Stimulated activated CD8-positive, alpha-beta memory T cell treated with anti-CD3 and anti-CD28 coated beads, Interleukin-15, amount 100 ng/mL, for 1 hour (primary cell): ENCODE measurements at regions not wholly inside any gene's neighbourhood (a gene's known extent, or its start where the extent isn't known, plus 50 kb on each side); places are given as distances from the start of the nearest gene placed in this dataset.
"Not testable (repeated sequence)": the region's sequence is repeated elsewhere in the genome, so short reads cannot be mapped to it uniquely, and the experiment has no call there.

ENCODE experiments used
- DNase-seq: peaks from one replicate; pipeline ENCODE4 v3.0.0-alpha.2; 2020; ENCODE audit warnings: low read depth

DNA sequence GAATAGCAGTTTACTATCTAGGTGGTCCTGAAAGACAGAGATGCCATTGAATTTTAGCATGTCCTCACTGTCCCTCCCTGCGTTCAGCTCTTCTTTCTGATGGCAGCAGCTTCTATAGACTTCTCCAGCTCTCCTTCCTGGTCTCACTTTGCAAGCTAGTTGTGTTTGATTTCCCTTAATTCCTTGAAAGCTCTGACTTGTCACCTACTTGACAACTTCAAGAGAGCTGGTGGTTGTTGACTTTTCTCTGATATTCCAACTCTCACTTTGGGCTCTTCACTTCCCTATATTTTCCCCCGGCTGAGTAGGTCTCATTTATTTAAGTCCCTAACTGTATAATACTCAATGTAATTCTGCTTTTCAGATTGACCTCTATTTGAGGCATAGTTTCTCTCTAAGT lies 1825.0 kb upstream of the RAG2 start:
- no peak for DNase-seq

DNA sequence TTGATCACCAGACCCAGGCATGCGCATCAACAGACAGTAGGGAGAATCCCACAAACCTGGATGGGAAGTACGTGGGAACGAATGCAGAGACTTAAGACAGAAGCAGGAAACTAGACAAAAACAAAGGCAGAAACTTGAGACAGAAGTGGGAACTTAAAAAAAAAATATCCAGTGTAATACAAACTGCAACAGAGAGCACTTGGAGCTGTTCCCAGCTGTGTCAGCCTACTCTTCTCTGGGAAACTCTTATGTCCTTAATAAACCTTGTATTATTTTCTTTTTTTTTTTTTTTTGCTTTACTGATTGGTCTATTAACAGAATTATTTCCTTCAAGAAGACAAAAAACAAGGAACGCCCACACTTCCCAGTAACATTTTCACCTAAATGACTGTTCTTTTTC lies 1818.1 kb upstream of the RAG2 start:
- no peak for DNase-seq

DNA sequence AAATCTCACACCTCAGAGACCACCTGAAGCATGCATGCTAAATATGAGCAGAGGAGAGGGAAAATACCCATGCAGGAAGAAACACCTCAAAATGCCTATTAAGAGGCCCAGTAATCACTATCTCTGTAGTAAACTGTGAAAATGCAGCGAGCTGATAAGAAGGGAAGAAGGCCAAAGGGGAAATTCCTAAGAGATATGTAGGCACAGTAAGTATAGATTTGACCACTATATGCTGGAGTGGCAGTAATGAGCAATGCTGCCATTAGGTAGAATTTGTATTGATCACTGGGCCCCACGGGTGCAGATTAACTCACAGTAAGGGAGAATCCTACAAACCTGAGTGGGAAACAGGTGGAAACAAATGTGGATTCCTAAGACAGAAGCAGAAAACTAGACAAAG lies 1813.1 kb upstream of the RAG2 start:
- DNase-seq, result no peak

DNA sequence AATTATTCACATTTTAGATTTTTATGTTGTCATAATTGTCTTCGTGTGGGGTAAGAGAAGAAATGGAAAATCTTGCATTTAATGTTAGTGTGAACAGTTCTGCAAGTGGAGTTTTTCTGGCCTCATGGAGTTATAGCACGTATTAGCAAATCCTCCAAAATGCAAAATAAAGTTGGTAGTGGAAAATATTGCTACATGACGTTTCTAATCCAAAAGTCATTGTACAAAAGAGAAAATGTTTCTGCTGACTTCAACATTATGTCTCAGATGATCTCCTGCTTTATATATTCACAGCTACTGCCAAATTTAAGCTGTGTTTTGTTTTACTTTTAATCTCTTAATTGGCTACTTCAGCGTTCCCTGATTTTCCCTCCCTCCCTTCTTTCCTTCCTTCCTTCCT lies 1804.0 kb upstream of the RAG2 start:
- no peak for DNase-seq

DNA sequence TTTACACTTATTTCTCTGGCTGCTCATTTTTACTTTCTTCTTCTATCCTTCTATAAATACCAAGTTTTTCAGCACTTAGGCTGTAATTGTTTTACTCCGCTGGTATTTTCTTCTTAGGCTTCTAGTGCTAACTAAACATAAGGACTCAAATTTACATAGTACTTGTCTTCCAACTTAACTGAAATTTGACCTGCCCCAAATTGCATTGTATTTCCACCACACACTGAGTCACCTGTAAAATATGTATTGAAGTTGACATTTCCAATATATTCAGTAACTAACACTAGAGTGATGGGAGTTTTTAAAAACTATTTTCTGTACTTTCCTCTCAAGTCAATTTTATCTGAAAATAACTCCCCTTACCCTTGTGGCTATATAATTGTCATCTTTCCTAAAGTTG lies 1794.1 kb upstream of the RAG2 start:
- DNase-seq, result no peak

DNA sequence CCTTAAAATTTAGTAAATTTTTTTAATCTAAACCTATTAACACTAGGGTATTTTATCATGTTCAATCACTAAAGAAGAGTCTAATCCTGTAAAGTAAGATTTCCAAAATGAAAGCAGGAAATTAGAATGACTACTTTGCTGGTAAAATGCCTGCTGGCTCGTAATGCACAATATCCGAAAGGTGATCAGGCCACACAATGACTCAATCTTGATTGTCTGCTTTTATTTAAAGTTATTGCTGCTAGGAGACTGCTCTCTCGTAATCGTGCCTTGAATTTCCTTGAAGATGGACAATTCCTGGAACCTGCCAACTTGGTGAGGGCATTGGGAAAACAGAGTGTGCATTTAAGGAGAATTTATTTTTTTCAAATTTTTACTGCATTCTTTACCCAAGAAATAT lies 1786.5 kb upstream of the RAG2 start:
- DNase-seq, result no peak

DNA sequence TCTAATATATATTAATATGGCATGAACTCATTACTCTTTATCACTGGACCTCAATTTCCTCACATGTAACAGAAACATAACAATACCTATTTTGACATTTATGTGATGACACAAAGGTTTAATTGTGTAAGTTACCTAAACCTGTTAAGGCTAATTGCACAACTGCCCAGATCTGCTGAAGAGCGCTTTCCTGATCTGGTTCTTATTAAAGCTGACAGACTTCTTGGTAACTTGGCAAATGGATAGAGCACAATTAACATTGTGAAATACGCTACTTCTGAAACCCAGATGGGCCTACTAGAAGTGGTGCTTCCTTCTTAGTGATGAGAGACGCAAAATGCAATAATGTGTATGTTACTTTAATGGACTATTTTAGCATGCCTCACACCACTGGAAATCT lies 1767.2 kb upstream of the RAG2 start:
- DNase-seq, result no peak

DNA sequence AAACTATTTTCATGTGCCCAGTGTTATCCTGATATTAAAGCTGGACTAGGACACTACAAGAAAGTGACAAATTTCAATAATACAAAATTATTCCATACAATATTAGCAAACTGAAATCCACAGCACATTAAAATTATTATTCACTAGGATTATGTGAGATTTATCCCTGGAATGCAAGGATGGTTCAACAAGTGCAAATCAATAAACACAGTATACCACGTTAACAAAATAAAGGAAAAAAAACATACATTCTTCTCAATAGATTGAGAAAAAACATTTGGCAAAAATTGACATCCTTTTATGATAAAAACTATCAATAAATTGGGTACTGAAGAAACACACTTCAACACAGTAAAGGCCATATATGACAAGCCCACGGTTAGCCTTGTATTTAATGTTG lies 1758.2 kb upstream of the RAG2 start:
- DNase-seq, result no peak

DNA sequence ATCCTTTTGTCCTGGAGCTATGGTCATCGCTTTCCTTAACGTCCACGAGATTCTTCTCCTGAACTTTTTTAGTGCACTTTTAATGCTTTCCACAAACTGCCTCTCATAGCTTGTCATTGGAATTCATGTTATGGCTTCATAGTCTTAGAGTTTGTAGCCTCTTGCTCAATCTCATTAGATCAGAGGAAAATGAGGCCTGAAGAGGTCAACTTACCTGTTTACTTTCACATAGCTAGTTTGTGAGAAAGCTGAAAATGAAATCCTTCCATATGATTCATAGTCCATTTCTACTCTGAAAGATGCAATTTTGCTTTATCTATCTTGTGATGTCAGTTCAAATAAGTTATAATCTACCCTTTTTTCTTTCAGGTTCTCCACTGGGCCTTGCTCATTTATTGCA lies 1747.2 kb upstream of the RAG2 start:
- no peak for DNase-seq

DNA sequence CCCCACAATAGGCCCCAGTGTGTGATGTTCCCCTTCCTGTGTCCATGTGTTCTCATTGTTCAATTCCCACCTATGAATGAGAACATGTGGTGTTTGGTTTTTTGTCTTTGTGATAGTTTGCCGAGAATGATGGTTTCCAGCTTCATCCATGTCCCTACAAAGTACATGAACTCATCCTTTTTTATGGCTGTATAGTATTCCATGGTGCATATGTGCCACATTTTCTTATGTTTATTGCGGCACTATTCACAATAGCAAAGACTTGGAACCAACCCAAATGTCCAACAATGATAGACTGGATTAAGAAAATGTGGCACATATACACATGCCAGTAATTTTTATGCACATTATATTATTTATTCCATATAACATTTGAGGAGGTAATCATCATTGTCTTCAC lies 1743.6 kb upstream of the RAG2 start:
- not testable (repeated sequence) for DNase-seq

DNA sequence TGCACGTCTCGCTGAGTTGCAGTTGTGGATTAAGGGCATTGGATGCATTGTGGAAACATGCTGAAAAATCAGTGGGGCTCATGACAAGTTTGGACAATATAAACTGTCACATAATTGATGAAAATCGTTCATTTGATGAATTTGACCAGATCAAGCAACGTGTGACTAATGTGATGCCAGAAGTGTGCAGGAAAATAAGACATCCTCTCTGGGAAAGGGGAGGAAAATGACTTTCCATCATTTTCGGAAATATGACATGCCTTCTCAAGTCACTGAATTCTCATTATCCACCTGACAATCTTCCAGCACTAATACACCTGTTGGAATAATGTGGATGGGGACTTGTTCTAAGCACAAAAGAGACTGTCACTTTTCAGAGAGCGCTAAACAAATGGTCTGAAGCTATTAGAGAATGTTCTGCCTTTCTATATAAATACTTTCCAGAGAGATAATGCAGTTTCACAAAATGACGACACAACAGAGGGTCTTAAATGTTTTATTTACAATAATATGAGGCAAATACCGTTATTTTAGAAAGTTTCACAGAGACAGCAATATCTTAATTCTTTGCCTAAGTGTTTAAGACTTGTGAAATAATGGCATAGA lies 1741.9 kb upstream of the RAG2 start:
- DNase-seq, result no peak

DNA sequence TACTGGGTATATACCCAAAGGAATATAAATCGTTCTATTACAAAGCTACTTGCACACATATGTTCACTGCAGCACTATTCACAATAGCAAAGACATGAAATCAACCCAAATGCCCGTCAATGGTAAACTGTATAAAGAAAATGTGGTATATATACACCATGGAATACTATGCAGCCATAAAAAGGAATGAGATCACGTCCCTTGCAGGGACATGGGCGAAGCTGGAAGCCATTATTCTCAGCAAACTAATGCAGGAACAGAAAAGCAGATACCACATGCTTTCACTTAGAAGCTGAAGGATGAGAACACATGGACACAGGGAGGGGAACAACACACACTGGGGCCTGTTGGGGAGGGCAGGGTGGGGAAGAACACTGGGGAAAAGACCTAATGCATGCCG lies 1740.0 kb upstream of the RAG2 start:
- not testable (repeated sequence) for DNase-seq

DNA sequence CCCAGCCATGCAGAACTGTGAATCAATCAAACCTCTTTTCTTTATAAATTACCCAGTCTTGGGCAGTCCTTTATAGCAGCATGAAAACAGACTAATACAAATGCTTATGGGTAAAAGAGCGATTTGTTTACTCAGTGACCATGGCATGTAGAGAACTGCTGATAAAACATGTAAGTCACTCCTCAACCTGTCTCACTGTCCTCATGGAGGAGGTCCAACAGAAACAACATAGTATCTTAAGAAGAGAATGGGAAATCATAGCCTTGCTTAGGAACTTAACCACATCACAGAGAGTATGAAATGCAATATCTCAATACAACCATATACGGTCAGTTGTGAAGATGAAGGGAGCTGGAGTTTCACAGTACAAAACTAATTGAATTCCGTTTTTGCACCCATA lies 1734.0 kb upstream of the RAG2 start:
- DNase-seq, result no peak

DNA sequence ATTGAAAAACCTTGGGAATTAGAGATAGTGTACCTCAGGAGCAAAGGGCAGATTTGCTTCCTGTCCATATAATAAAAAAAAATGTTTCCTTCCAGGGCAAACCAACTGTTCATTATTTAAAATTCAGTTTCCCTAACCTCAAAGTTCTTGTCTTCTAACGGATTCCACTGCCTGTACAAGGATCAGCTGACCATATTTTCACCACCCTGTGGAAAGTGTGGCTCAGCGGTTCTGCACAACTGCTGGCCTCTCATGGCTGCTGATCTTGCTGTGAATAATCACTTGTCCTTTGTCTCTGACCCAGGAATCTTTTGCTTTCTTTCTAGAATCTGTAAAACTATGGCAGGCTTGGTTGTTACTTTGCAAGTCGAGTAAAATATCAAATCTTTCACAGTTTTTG lies 1732.5 kb upstream of the RAG2 start:
- DNase-seq, result no peak

DNA sequence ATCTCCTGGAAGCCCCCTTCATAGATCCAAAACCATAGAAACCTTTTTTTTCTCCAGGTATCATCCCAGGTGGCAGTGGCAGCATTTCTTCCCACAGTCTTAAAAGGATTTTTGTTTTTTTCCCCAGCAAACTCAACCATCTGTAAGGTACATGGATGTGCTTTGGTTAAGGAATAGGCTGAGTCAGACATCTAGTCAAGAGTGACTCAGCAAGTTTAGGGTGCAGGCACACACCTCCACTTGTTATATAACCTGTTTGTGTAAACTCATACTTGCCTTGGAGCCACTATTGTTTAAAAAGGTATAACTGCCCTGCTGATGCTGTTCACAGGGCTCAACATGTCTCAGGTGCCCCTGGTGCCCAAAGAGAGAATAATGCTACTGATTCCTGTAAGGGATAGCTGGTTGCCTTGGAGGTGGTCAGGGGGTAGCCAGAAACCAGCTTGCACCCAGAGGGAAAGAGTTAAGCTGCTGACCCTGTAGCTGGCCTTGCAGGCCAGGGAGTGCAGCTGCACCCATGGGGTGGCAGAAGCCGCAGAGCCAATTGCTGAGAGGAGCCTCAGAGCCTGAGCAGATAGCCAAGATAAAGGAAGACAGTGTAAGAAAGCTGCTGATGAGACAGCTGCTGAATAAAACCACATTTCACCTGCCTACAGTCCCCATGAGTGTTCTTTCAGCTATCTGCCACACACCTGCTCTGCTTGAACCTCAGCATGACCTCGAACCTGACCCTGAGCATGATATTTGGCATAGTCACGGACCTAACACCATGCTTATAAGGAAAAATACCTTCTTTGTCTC lies 1726.1 kb upstream of the RAG2 start:
- no peak for DNase-seq

DNA sequence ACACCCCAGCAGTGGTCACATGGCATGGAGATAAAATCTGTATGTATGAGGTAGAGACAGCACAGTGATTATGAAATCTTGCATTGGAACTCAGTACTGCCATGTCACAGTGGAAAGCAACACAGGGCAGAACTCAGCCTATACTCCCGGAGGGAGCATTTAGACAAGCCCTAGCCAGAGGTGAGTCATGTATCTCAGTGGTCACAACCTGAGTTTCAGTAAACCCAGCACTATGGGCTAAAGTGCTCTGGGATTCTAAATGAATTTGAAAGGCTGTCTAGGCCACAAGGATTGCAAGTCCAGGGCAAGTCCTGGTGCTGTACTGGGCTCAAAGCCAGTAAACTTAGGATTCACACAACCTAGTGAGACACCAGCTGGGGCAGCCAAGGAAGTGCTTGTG lies 1717.1 kb upstream of the RAG2 start:
- DNase-seq, result no peak

DNA sequence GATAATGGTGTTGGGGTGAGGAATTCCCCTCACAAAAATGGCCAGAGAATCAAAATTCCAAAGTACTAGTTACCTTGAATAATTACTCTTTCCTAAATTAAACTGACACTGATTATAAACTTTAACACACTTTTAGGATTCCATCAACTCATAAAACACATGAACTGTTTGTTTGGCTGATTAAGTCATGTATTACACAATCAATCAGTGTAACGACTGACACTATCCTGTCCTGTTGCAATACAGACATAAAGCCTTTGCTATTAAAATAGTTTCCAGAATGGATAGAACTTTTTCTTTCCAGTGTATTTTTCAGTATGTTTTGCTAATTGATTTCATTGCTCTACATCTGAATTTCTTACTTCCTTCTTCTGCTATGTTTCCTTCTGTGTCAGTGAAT lies 1709.4 kb upstream of the RAG2 start:
- DNase-seq, result no peak

DNA sequence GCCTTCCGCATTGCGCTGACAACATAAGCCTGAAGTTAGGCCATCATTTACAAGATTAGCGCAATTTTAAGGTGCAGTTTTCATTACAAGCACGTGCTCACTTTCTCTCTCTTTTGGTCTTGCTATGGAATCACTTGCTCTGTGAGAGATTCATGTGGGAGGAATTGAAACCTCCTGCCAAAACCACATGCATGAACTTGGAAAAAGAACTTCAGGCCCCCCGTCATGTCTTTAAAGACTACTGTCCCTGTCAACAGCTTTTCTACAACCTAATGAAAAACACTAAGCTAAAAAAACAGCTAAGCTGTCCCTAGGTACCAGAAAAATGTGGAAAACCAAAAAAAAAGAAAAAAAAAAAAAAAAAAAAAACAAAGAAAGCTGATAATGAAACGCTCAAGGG lies 1707.6 kb upstream of the RAG2 start:
- no peak for DNase-seq

DNA sequence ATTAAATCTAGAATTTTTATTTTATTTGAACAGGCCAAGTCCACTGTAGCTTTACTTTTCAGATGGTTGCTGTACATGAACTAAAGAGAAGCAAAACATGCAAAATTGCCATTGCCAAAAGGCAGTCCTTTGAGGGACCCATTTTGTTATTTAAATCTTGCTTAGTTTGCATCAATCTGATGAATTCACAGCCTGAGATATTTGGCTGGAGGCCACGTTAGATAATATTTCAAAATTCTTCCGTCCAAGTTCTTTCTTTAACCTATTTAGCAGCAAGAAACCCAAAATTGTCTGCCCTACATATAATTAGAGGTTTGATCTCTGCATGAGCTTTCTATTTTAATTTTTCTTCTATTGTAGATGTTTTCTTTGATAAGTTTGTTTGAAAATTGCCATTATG lies 1706.9 kb upstream of the RAG2 start:
- DNase-seq, result no peak

DNA sequence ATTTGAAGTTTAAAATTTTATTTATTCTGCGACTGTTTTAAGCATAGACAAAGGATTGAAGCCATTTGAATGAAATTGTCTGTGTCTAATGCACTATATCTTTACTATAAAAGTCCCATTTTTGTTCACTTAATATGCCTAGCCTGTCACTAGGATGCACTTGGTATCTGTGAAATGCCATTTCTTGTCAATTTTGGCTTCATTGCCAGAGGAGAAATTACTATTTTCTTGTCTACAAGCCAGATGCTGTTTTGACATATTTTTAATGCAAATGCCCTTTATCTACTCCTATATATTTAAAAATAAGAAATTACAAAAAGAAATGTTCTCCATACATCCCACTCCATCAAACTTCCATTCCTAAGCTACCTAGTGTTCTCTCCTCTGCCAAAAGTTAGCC lies 1704.5 kb upstream of the RAG2 start:
- no peak for DNase-seq

DNA sequence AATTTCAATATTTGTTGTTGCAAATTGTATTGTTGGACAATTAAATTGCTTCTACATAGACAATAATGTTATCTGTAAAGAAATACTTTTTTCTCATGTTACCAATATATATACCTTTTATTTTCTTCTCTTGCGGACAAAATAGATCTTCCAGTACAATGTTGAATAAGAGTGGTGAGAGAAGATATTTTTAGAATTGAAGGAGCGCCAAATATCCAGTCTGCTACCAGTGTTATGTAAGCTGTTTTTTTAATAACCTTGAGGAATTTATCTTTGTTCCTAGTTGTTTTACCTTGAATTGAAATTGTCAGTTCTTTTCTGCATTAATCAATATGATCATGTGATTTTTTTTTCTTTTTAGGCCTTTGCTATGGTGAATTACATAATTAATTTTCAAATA lies 1702.5 kb upstream of the RAG2 start:
- DNase-seq, result no peak

DNA sequence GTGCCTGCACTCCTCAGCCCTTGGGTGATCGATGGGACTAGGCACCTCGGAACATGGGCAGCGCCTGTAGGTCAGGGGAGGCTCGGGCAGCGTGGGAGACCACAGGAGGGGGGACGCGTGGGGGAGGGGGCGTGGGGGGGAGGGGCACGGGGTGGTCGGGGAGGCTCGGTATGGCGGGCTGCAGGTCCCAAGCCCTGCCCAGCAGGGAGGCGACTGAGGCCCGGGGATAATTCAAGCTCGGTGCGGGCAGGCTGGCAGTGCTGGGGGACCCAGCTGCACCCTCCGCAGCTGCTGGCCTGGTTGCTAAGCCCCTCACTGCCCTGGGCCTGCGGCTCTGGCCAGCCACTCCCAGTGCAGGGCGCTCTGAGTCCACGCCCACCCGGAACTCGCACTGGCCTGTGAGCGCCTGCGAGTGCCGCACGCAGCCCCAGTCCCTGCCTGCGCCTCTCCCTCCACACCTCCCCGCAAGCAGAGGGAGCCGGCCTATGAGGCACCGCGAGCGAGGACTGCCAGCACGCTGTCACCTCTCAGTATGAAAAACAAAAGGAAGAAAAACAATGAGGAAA lies 1698.3 kb upstream of the RAG2 start:
- no peak for DNase-seq

DNA sequence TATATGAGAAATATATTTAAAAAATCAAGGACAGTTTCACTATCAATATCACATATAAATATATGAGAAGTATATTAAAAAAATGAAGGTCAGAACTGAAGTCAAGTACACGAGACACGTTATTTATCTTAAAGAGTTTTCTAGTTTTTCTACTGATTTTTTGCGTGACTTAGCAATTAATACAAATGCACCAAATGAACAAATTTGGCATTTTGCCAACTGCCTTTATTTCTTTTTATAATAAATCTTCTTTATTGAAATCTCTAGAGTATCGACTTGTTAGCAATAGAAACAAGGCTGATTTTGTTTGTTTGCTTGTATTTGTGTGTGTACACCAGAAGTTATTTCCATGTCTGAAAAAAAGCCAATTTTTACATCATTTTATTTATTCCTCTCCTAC lies 1684.7 kb upstream of the RAG2 start:
- no peak for DNase-seq
